ENCODE measurements at regions not wholly inside any gene's neighbourhood (a gene's known extent, or its start where the extent isn't known, plus 50 kb on each side); places are given as distances from the start of the nearest gene placed in this dataset.
"Not testable (repeated sequence)": the region's sequence is repeated elsewhere in the genome, so short reads cannot be mapped to it uniquely, and the experiment has no call there.

DNA sequence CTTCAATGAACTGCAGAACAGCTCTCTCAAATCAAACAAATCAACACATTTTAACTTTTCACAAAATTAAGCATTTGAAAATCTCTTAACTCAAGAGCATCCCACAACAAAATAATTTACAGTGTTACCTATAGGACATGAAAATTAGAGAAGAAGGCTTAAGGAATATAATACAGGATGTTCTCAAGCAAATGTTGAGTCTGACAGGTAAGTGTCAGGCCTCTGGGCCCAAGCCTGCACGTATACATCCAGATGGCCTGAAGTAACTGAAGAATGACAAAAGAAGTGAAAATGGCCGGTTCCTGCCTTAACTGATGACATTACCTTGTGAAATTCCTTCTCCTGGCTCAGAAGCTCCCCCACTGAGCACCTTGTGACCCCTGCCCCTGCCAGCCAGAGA lies 160.6 kb upstream of the NANOGP8 start:
- TF ChIP-seq, protein P1, sequence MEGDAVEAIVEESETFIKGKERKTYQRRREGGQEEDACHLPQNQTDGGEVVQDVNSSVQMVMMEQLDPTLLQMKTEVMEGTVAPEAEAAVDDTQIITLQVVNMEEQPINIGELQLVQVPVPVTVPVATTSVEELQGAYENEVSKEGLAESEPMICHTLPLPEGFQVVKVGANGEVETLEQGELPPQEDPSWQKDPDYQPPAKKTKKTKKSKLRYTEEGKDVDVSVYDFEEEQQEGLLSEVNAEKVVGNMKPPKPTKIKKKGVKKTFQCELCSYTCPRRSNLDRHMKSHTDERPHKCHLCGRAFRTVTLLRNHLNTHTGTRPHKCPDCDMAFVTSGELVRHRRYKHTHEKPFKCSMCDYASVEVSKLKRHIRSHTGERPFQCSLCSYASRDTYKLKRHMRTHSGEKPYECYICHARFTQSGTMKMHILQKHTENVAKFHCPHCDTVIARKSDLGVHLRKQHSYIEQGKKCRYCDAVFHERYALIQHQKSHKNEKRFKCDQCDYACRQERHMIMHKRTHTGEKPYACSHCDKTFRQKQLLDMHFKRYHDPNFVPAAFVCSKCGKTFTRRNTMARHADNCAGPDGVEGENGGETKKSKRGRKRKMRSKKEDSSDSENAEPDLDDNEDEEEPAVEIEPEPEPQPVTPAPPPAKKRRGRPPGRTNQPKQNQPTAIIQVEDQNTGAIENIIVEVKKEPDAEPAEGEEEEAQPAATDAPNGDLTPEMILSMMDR (IDR thresholded peaks at IDR 0.05; ENCODE audit: extremely low read depth in 1 of 2, insufficient read depth in 1 of 2, low read depth in 1 of 2, low read length in 2 of 2): not testable (repeated sequence)
- not testable (repeated sequence) for TF ChIP-seq POLR2A (IDR thresholded peaks at IDR 0.05; ENCODE audit: low read depth, low read length); POLR2AphosphoS5 (IDR thresholded peaks at IDR 0.05; ENCODE audit: insufficient read depth, low read depth, low read length); MAX (IDR thresholded peaks at IDR 0.05; ENCODE audit: insufficient read depth, insufficient read length); JUN (IDR thresholded peaks at IDR 0.05; ENCODE audit: borderline replicate concordance, insufficient read depth, insufficient read length, low read depth); EZH2 (IDR thresholded peaks at IDR 0.05; ENCODE audit: borderline replicate concordance, low read depth, low read length, severe bottlenecking)

All from endothelial cell of umbilical vein (primary cell).